Osteocyte (in vitro differentiated cells): ENCODE measurements at regions not wholly inside any gene's neighbourhood (a gene's known extent, or its start where the extent isn't known, plus 50 kb on each side); places are given as distances from the start of the nearest gene placed in this dataset.

Experiments used
- DNase-seq: peaks from one replicate; pipeline ENCODE4 v3.0.0; 2021; ENCODE audit warnings: mixed read lengths; ENCODE audit not compliant: unreplicated experiment; ENCODE audit errors: extremely low spot score
- H3K27ac Mint-ChIP-seq: one replicate; pipeline ENCODE4 v1.8.0; 2021; ENCODE audit warnings: mild to moderate bottlenecking, mixed read lengths; ENCODE audit not compliant: unreplicated experiment
- H3K27me3 Mint-ChIP-seq: one replicate; pipeline ENCODE4 v1.8.0; 2021; ENCODE audit warnings: mixed read lengths; ENCODE audit not compliant: unreplicated experiment
- H3K36me3 Mint-ChIP-seq: one replicate; pipeline ENCODE4 v1.8.0; 2021; ENCODE audit warnings: mixed read lengths; ENCODE audit not compliant: unreplicated experiment
- H3K4me1 Mint-ChIP-seq: one replicate; pipeline ENCODE4 v1.8.0; 2021; ENCODE audit warnings: mixed read lengths; ENCODE audit not compliant: unreplicated experiment
- H3K4me3 Mint-ChIP-seq: one replicate; pipeline ENCODE4 v1.8.0; 2021; ENCODE audit warnings: mild to moderate bottlenecking, moderate library complexity, mixed read lengths; ENCODE audit not compliant: unreplicated experiment
- H3K9me3 Mint-ChIP-seq: one replicate; pipeline ENCODE4 v1.8.0; 2021; ENCODE audit warnings: mixed read lengths; ENCODE audit not compliant: unreplicated experiment
- TF ChIP-seq, protein P1 (sequence below): fragments of 200-600 bp; sonication (generic); IDR thresholded peaks from 2 replicates; pipeline ENCODE4 v1.5.0; 2021; ENCODE audit warnings: antibody characterized with exemption, mild to moderate bottlenecking, moderate library complexity

DNA sequence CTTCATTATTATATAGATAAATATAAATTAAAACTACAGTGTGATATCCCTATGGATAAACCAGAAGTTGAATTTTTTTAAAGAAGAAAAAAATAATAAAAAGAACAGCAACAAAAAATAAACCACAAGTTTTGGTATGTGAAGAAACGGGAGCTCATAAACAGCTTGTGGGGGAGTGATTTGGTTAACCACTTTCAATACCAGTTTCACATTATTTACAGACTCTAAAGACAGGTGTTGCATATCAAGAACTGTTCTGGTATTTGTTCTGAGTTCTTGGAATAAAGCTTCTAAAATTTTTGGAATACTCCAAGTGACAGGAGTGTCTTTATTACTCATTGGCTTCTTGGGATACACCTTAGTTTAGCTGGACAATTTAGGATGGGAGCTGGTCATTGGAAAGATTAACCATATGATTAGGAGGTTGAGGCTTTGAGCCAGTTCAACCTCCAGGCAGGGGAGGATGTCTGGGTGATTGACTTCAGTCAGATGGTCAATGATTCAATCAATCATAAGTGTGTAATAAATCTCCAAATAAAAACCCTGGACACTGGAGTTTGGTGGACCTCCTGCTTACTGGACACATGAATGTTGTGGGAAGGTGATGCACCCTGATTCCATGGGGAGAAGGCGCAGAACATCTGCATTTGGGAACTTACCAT lies 2223.1 kb upstream of the C9orf72 start:
- H3K27ac Mint-ChIP-seq = no peak overlapping the region
- TF ChIP-seq, protein P1, sequence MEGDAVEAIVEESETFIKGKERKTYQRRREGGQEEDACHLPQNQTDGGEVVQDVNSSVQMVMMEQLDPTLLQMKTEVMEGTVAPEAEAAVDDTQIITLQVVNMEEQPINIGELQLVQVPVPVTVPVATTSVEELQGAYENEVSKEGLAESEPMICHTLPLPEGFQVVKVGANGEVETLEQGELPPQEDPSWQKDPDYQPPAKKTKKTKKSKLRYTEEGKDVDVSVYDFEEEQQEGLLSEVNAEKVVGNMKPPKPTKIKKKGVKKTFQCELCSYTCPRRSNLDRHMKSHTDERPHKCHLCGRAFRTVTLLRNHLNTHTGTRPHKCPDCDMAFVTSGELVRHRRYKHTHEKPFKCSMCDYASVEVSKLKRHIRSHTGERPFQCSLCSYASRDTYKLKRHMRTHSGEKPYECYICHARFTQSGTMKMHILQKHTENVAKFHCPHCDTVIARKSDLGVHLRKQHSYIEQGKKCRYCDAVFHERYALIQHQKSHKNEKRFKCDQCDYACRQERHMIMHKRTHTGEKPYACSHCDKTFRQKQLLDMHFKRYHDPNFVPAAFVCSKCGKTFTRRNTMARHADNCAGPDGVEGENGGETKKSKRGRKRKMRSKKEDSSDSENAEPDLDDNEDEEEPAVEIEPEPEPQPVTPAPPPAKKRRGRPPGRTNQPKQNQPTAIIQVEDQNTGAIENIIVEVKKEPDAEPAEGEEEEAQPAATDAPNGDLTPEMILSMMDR = no peak

DNA sequence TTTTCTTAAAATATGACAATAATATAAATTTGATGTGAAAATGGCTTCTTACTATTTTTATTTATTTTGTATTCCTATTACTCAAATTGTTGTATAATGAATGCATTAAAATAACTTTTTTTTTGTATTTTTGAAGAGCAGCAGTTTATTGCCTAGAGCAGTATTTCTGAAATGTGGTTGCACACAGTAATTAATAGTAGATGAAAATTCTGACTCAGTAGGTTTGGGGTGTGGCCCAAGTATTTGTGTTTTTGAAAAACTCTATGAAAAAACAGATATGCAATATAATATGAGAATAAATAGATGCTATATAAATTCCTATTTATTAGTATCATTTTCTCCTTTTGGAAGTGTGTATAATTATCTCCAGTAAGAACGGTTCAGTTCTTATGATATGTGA lies 2225.3 kb upstream of the C9orf72 start:
- Mint-ChIP-seq H3K4me1 (no peaks in the 10 kb centered on the region), H3K4me3 (no peak overlapping the region), H3K36me3 (no peaks in the 10 kb centered on the region), H3K9me3 (no peaks in the 10 kb centered on the region), H3K27me3 (no peaks in the 10 kb centered on the region), H3K27ac (no peak overlapping the region)
- DNase-seq = no peak
- TF ChIP-seq, protein P1 = no peak

More for the DNA sequence above, 2223.1 kb upstream of the C9orf72 start:
- Mint-ChIP-seq H3K27me3 (no peaks in the 10 kb centered on the region), H3K9me3 (no peaks in the 10 kb centered on the region), H3K36me3 (no peaks in the 10 kb centered on the region), H3K4me3 (no peak overlapping the region), H3K4me1 (no peaks in the 10 kb centered on the region)
- no peak for DNase-seq

DNA sequence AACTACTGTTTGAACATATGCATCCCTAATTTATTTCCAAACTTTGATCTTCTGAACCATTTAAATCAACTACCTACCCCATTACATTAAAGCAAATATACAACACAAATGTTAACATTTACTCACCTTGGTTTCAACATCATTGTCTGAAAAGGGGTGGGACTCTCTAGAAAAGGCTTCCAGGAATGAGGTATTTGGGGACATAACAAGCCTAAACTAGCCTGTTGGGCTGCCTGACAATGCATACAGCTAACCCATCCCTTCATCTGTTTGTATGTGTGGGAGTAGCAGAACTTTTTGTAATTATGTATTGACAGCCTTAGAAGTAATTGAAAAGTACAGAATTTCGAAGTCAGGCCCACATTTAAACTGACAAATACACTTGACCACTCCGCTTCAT lies 2225.9 kb upstream of the C9orf72 start:
- H3K4me3 Mint-ChIP-seq = no peak overlapping the region
- H3K4me1 Mint-ChIP-seq = no peaks in the 10 kb centered on the region
- TF ChIP-seq, protein P1 = no peak
- H3K27ac Mint-ChIP-seq = no peak overlapping the region
- no peaks in the 10 kb centered on the region for H3K27me3 Mint-ChIP-seq
- DNase-seq = no peak
- H3K9me3 Mint-ChIP-seq = no peaks in the 10 kb centered on the region
- H3K36me3 Mint-ChIP-seq = no peaks in the 10 kb centered on the region

DNA sequence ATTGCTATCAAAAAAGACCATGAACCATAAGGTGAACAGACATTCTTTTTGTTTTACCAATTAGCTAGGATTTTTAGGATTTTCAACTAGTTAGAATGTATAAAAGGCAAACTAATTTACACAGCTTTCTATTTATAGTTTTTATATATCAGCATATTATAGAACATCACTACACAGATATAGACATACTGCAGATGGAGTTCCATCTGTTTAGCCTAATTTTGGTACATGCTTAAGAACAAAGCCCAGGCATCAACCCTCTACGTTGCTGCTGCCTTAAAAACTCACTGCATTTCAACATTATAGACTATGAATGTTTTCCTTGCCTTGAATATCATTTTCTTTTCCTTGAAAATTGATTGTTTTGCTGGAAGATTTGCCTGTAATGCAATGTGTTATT lies 2227.5 kb upstream of the C9orf72 start:
- H3K27ac Mint-ChIP-seq = no peak overlapping the region
- no peaks in the 10 kb centered on the region for H3K4me1 Mint-ChIP-seq

DNA sequence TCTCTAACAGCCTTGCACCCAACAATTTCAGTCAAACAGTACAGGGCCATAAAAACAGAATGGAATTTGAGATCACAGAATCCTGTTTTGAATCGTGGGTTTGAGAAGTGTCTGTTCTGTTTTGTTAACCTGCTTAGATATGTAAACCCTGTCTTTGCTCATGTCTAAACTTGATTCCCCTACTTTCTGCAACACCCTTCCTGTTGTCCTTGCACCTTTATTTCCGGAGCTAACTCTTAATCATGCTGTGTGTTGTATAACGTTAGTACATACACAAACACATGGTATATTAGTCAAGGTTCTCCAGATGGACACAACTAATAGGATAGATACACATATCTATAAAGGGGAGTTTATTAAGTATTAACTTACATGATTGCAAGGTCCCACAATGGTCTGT lies 2229.2 kb upstream of the C9orf72 start:
- no peaks in the 10 kb centered on the region for H3K4me1 Mint-ChIP-seq
- no peaks in the 10 kb centered on the region for H3K27me3 Mint-ChIP-seq
- H3K27ac Mint-ChIP-seq = no peak overlapping the region
- H3K4me3 Mint-ChIP-seq = no peak overlapping the region
- no peaks in the 10 kb centered on the region for H3K9me3 Mint-ChIP-seq
- TF ChIP-seq, protein P1 = no peak
- no peaks in the 10 kb centered on the region for H3K36me3 Mint-ChIP-seq
- no peak for DNase-seq

More for the DNA sequence above, 2227.5 kb upstream of the C9orf72 start:
- Mint-ChIP-seq H3K9me3 (no peaks in the 10 kb centered on the region), H3K27me3 (no peaks in the 10 kb centered on the region), H3K4me3 (no peak overlapping the region), H3K36me3 (no peaks in the 10 kb centered on the region)
- DNase-seq = no peak
- TF ChIP-seq, protein P1 = no peak
